ENCODE measurements at regions not wholly inside any gene's neighbourhood (a gene's known extent, or its start where the extent isn't known, plus 50 kb on each side); places are given as distances from the start of the nearest gene placed in this dataset.

DNA sequence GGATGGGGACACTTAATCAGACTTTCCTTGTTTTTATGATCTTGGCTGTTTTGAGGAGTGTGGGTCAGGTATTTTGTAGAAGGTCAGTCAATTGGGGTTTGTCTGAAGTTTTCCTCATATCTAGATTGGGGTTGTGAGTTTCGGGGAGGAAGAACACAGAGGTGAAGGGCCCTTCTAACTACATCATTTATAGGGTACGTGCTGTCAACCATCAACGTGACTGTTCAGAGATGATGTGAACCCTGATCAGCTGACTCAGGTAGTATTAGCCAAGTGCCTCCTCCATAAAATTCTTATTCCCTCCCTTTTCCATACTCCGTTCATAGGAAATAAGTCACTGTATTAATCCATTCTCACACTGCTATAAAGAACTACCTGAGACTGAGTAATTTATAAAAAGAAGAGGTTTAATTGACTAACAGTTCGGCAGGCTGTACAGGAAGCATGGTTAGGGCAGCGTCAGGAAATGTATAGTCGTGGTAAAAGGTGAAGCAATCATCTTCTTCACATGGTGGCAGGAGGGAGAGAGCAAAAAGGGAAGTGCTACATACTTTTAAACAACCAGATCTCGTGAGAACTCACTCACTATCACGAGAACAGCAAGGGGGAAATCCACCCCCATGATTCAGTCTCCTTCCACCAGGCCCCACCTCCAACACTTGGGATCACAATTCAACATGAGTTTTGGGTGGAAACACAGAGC is 547.1 kb upstream of the LINC00305 start:
- TF ChIP-seq, protein P1, sequence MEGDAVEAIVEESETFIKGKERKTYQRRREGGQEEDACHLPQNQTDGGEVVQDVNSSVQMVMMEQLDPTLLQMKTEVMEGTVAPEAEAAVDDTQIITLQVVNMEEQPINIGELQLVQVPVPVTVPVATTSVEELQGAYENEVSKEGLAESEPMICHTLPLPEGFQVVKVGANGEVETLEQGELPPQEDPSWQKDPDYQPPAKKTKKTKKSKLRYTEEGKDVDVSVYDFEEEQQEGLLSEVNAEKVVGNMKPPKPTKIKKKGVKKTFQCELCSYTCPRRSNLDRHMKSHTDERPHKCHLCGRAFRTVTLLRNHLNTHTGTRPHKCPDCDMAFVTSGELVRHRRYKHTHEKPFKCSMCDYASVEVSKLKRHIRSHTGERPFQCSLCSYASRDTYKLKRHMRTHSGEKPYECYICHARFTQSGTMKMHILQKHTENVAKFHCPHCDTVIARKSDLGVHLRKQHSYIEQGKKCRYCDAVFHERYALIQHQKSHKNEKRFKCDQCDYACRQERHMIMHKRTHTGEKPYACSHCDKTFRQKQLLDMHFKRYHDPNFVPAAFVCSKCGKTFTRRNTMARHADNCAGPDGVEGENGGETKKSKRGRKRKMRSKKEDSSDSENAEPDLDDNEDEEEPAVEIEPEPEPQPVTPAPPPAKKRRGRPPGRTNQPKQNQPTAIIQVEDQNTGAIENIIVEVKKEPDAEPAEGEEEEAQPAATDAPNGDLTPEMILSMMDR (IDR thresholded peaks at IDR 0.05; ENCODE audit: low read depth, low read length, poor library complexity, severe bottlenecking) = no peak
- TF ChIP-seq EZH2phosphoT487 (IDR thresholded peaks at IDR 0.05; ENCODE audit: borderline replicate concordance, low read length) = no peak
- no peaks in the 10 kb centered on the region for H3K4me1 ChIP-seq (ENCODE audit: control insufficient read depth, low read length)
- H3K79me2 ChIP-seq (ENCODE audit: control insufficient read depth, low read length) = no peaks in the 10 kb centered on the region
- no peaks in the 10 kb centered on the region for H3K36me3 ChIP-seq (ENCODE audit: control insufficient read depth, low read length)
- H3K9me3 ChIP-seq (ENCODE audit: control insufficient read depth, insufficient read depth, low read length) = no peaks in the 10 kb centered on the region
- no peaks in the 10 kb centered on the region for H3F3A ChIP-seq (ENCODE audit: control insufficient read depth, insufficient read depth)
- no peaks in the 10 kb centered on the region for H4K20me1 ChIP-seq (ENCODE audit: control insufficient read depth, insufficient read depth, low read depth, low read length)
- H3K4me2 ChIP-seq (ENCODE audit: low read length) = no peak overlapping the region
- no peak overlapping the region for H3K27ac ChIP-seq (ENCODE audit: low read depth, low read length)
- no peak overlapping the region for H3K4me3 ChIP-seq (ENCODE audit: low read length)
- H3K9me2 ChIP-seq (replicated peaks; ENCODE audit: control insufficient read depth, low read length) = no peaks in the 10 kb centered on the region; the same call in 1 of the 2 replicates
- H3K27me3 ChIP-seq (ENCODE audit: control insufficient read depth, low read length) = no peaks in the 10 kb centered on the region

DNA sequence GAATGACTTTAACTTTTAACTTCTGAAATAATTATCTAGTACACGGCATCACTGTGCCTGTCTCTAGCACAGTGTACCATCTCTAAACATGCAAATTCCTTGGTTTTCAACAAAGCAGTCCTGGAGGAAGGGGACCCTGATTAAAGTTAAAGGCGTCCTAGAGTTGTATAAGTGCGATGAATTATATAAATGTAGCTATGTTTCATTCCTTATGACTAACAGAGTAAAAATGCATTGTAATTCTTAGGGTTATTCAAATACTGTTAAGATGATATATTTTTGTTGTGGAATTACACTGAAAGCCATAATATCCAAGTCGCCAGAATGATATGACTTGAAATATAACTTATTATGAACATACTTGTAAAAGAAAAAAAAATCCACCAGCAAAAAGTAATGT is 544.9 kb upstream of the LINC00305 start:
- Histone ChIP-seq H3K27ac (ENCODE audit: low read depth, low read length) (no peak overlapping the region), H3K79me2 (ENCODE audit: control insufficient read depth, low read length) (no peaks in the 10 kb centered on the region), H3K9me3 (ENCODE audit: control insufficient read depth, insufficient read depth, low read length) (no peaks in the 10 kb centered on the region), H3F3A (ENCODE audit: control insufficient read depth, insufficient read depth) (no peaks in the 10 kb centered on the region), H3K27me3 (ENCODE audit: control insufficient read depth, low read length) (no peaks in the 10 kb centered on the region), H4K20me1 (ENCODE audit: control insufficient read depth, insufficient read depth, low read depth, low read length) (no peaks in the 10 kb centered on the region), H3K36me3 (ENCODE audit: control insufficient read depth, low read length) (no peaks in the 10 kb centered on the region), H3K9me2 (replicated peaks; ENCODE audit: control insufficient read depth, low read length) (no peaks in the 10 kb centered on the region), H3K4me2 (ENCODE audit: low read length) (no peak overlapping the region), H3K4me1 (ENCODE audit: control insufficient read depth, low read length) (no peaks in the 10 kb centered on the region), H3K4me3 (ENCODE audit: low read length) (no peak overlapping the region)
- no peak for TF ChIP-seq EZH2phosphoT487 (IDR thresholded peaks at IDR 0.05; ENCODE audit: borderline replicate concordance, low read length)
- TF ChIP-seq, protein P1 (IDR thresholded peaks at IDR 0.05; ENCODE audit: low read depth, low read length, poor library complexity, severe bottlenecking) = no peak

DNA sequence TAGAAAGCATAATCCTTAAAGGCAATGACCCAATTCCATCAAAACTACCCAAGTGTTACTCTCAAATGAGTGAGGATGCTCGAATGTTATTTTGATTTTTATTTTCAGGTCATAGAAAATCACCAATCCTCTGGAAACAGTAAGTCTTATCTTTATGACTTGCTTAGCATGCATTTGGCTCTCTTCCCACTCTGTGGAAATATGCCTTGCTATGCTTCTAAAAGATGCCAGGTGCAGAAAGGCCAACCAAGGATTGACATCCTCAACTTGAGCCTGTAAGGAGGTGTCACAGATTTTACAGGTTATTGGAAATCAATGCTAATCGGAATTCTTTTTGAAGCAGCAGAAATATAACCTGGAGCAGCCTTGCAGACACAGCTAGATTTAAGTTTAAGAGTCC is 543.9 kb upstream of the LINC00305 start:
- no peak overlapping the region for H3K4me3 ChIP-seq (ENCODE audit: low read length)
- no peaks in the 10 kb centered on the region for H3K4me1 ChIP-seq (ENCODE audit: control insufficient read depth, low read length)
- H3K9me3 ChIP-seq (ENCODE audit: control insufficient read depth, insufficient read depth, low read length) = no peaks in the 10 kb centered on the region
- H3F3A ChIP-seq (ENCODE audit: control insufficient read depth, insufficient read depth) = no peaks in the 10 kb centered on the region
- H3K9me2 ChIP-seq (replicated peaks; ENCODE audit: control insufficient read depth, low read length) = no peaks in the 10 kb centered on the region
- no peaks in the 10 kb centered on the region for H3K79me2 ChIP-seq (ENCODE audit: control insufficient read depth, low read length)
- no peak for TF ChIP-seq EZH2phosphoT487 (IDR thresholded peaks at IDR 0.05; ENCODE audit: borderline replicate concordance, low read length)
- TF ChIP-seq, protein P1 (IDR thresholded peaks at IDR 0.05; ENCODE audit: low read depth, low read length, poor library complexity, severe bottlenecking) = no peak
- no peak overlapping the region for H3K27ac ChIP-seq (ENCODE audit: low read depth, low read length)
- no peaks in the 10 kb centered on the region for H4K20me1 ChIP-seq (ENCODE audit: control insufficient read depth, insufficient read depth, low read depth, low read length)
- no peaks in the 10 kb centered on the region for H3K27me3 ChIP-seq (ENCODE audit: control insufficient read depth, low read length)
- H3K4me2 ChIP-seq (ENCODE audit: low read length) = no peak overlapping the region
- no peaks in the 10 kb centered on the region for H3K36me3 ChIP-seq (ENCODE audit: control insufficient read depth, low read length)
